Spinal cord (tissue), 9 donors: ENCODE measurements at regions not wholly inside any gene's neighbourhood (a gene's known extent, or its start where the extent isn't known, plus 50 kb on each side); places are given as distances from the start of the nearest gene placed in this dataset.

Experiments used
- DNase-seq, 6 donors: peaks; one replicate each; pipeline versions ENCODE4 v3.0.0 to v3.0.0-alpha.2; 2013 to 2015; ENCODE audit warnings: low spot score in 6 of 6, low read depth in 4 of 6
- H3K27ac ChIP-seq: one replicate; pipeline ENCODE4 v1.5.1; 2013; ENCODE audit warnings: low read depth, low read length, control low read depth
- H3K27me3 ChIP-seq: one replicate; pipeline ENCODE4 v1.6.1; 2013; ENCODE audit warnings: low read length; ENCODE audit not compliant: control insufficient read depth, insufficient read depth
- H3K36me3 ChIP-seq: one replicate; pipeline ENCODE4 v1.6.1; 2013; ENCODE audit warnings: low read length; ENCODE audit not compliant: control insufficient read depth, insufficient read depth
- H3K4me1 ChIP-seq: one replicate; pipeline ENCODE4 v1.6.1; 2013; ENCODE audit warnings: low read length; ENCODE audit not compliant: control insufficient read depth, insufficient read depth
- H3K4me3 ChIP-seq: one replicate; pipeline ENCODE4 v1.5.1; 2013; ENCODE audit warnings: low read depth, low read length, control low read depth
- H3K9me3 ChIP-seq: one replicate; pipeline ENCODE4 v1.6.1; 2013; ENCODE audit warnings: low read length; ENCODE audit not compliant: control insufficient read depth, insufficient read depth
- WGBS: methylation state at CpG from one replicate; pipeline ENCODE4 v1.1.5; 2013; ENCODE audit warnings: missing lambda C conversion rate; ENCODE audit not compliant: insufficient coverage; 5-methylcytosine and 5-hydroxymethylcytosine counted together
- donor health status: healthy.

DNA sequence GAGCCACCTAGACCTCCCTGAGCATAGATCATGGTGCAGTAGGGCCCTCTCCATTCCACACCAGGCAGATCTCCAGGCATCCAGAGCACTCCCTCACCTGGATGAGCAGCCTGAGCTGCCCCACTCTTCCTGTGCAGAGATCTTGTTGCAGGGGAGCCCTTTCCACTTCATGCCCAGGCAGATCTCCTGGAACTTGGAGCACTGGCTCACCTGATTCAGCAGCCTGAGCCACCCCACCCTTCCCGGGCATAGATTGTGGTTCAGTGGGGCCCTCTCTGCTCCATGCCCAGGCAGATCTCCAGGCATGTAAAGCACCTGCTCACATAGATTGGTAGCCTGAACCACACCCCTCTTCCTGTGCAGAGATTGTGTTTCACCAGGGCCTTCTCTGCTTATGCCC is 78.0 kb downstream of the SEC16B start:
- WGBS: 100% methylated on average over 1 of the region's 1 CpG
- H3K4me1 ChIP-seq: no peaks in the 10 kb centered on the region
- H3K36me3 ChIP-seq: no peaks in the 10 kb centered on the region
- no peak overlapping the region for H3K27ac ChIP-seq
- peaks cover 9% of the 10 kb centered on the region for H3K9me3 ChIP-seq
- no peak for DNase-seq
- no peak overlapping the region for H3K4me3 ChIP-seq
- H3K27me3 ChIP-seq: no peaks in the 10 kb centered on the region

DNA sequence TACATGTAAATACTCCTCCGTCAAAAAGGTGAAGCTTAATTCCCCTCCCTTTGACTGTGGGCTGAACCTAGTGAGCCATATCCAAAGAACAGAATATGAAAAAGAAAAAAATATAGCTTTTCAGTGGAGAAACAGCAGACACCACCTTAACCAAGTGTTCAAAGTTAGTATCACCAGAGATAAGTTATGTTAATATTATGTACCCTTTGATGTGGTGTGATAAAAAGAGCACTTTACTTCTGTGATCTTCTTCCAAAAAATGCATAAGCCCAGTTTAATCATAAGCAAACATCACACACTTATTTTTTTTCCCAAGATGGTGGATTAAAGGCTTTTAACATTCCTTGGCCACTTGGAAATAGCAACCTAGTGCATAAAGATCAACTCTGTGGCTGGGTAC is 79.4 kb downstream of the SEC16B start:
- no peak for DNase-seq
- Histone ChIP-seq H3K9me3 (peaks cover 9% of the 10 kb centered on the region), H3K27me3 (no peaks in the 10 kb centered on the region), H3K4me1 (no peaks in the 10 kb centered on the region), H3K36me3 (no peaks in the 10 kb centered on the region), H3K27ac (no peak overlapping the region), H3K4me3 (no peak overlapping the region)
- WGBS: no CpG with 5 or more reads among the region's 1 CpG

DNA sequence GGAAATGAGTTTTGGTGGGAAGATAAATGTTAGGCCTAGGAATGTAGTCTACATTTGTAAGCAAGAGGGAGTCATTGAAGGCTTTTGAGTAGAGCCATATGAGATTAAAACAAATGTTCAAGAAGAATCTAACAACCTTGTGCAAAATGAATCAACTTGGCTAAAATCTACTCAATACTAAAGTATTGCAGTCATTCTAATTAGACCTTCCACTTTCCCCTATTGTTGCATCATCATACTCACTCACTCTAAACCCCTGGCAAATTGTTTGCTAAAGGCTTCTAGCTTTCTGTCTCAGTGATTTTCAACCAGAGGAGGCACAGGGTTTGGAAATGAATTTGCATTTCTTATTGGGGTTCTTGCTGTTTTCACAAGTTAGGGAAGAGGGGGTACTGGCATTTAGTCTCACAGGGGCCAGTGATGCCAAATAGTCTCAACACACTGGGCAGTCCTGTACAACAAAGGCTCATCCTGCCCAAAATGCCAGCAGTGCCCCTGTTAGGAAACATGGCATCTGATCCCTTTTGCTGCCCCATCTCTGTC is 85.3 kb downstream of the SEC16B start:
- Histone ChIP-seq H3K4me3 (no peak overlapping the region), H3K4me1 (no peaks in the 10 kb centered on the region), H3K27me3 (no peaks in the 10 kb centered on the region), H3K27ac (no peak overlapping the region), H3K9me3 (no peaks in the 10 kb centered on the region), H3K36me3 (no peaks in the 10 kb centered on the region)
- DNase-seq: no peak

DNA sequence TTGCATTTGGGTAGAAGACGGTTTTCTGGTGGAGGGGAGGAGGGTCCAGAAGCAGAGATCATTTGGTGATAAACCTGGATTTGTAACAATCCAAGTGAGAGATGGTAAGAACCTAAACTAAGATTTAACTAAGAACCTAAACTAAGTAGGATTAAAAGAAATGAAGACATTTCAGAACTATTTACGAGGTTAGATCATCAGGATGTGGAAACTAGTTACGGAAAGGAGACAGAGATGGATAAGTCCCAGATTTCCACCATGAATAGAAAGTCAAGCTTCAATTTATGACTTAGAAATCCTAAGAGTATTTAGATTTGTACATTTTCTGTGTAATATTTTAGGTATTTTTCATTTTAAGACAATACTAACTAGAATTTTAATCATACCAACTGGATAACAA is 86.3 kb downstream of the SEC16B start:
- Histone ChIP-seq H3K27ac (no peak overlapping the region), H3K9me3 (no peaks in the 10 kb centered on the region), H3K4me3 (no peak overlapping the region), H3K27me3 (no peaks in the 10 kb centered on the region), H3K36me3 (no peaks in the 10 kb centered on the region), H3K4me1 (no peaks in the 10 kb centered on the region)
- no peak for DNase-seq
- 89% methylated on average over 1 of the region's 3 CpGs for WGBS

DNA sequence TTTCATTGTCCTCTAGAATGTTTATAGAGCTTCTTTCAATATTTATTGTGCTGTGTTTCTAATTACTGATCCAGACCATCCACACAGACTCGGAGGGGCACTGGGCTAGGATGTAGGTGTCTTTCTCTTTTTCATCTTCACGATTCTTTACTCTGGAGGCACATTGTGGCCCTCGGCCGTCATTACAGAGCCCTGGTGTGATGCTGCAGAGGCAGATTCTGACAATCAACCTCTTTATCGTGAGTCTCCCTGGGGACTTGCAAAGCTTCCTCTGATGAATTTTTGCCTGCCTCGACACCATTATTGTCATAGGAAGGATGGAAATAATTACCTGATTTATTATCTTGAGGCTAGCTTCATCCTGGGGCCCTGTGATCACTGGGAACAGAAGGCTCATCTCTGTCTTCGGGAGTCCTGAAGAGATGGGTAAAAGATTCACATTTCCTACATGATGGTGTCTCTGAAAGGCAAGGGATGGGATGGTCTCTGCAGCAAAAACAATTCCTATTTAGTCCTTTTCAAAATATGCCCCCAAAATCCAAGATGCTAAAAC is 89.4 kb downstream of the SEC16B start:
- Histone ChIP-seq H3K9me3 (no peaks in the 10 kb centered on the region), H3K4me3 (no peak overlapping the region), H3K27ac (no peak overlapping the region), H3K4me1 (no peaks in the 10 kb centered on the region), H3K27me3 (no peaks in the 10 kb centered on the region), H3K36me3 (no peaks in the 10 kb centered on the region)
- 40% methylated on average over 3 of the region's 7 CpGs for WGBS
- DNase-seq: peak in 1 of 6 donors; percentile 34

DNA sequence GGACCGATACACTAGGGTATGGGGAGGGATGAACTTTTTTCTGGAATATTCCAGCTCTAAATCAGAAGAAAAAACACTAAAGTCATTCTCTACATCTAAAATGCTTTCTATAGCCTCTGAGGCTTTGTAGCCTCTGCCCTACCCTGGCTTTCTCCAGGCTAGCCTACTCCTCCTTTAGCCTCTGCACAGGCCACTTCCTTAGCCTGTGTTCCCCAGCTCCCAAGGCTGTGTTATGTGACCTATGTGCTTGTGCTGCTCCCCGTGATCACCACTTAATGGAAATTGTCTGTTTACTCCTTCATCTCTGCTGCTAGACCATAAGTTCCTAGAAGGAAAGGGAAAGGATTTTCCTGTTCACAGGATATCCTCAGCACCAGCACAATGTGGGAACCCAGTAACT is 92.8 kb downstream of the SEC16B start:
- H3K9me3 ChIP-seq: no peaks in the 10 kb centered on the region
- H3K27ac ChIP-seq: no peak overlapping the region
- H3K4me3 ChIP-seq: no peak overlapping the region
- H3K4me1 ChIP-seq: no peaks in the 10 kb centered on the region
- H3K27me3 ChIP-seq: no peaks in the 10 kb centered on the region
- H3K36me3 ChIP-seq: no peaks in the 10 kb centered on the region
- no CpG with 5 or more reads among the region's 2 CpGs for WGBS
- no peak for DNase-seq

DNA sequence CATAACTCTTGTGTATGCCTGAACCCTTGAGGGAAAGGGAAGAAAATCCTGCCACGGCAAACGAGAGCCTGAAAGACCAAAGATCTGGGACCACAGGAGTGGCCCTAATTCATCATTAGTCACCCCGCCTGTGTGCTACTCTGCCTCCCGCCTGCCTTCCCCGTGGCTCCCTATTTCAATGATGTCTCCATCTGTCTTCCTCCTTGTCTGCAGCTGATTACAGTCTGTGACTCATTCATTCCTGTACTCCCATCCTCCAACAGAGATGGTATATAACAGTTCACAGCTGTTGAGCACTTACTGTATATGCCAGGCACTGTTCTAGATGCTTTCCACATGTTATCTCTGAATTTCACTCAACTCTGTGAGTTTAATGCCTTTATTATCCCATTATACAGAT is 96.6 kb downstream of the SEC16B start:
- 28% methylated on average over 5 of the region's 5 CpGs for WGBS
- H3K4me1 ChIP-seq: no peaks in the 10 kb centered on the region
- DNase-seq: peak in 1 of 6 donors; percentile 39

DNA sequence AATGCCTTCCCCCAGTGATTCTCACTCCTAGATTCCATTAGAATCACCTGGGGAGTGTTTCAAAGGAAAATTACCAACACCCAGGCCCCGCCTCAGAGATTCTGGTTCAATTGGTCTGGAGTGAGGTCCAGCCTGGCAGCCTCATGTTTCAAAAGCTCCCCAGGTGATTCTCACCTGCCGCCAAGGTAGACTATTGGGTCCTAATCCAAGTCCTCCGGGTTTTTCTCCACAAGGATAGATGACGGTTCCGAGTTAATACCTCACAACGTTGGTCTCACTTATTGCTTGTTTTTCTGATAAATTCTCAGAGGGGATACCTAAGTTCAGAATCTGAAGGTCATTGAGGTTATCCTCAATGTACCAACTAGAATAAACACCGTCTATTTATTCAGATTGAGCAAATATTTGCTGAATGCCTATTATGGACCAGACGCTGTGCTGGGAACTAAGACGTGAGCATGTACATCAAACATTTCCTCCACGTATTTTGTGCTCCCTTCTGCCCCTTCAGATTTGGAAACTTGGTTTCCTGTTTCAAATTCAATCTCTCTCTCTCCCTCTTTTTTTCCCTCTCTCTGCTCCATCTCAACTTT is 97.5 kb downstream of the SEC16B start:
- Histone ChIP-seq H3K36me3 (no peaks in the 10 kb centered on the region), H3K4me1 (no peaks in the 10 kb centered on the region), H3K4me3 (no peak overlapping the region), H3K27me3 (no peaks in the 10 kb centered on the region), H3K9me3 (no peaks in the 10 kb centered on the region), H3K27ac (no peak overlapping the region)
- DNase-seq: no peak
- 75% methylated on average over 7 of the region's 10 CpGs for WGBS

More for the DNA sequence above, 96.6 kb downstream of the SEC16B start:
- Histone ChIP-seq H3K4me3 (no peak overlapping the region), H3K9me3 (no peaks in the 10 kb centered on the region), H3K27me3 (no peaks in the 10 kb centered on the region), H3K36me3 (no peaks in the 10 kb centered on the region), H3K27ac (no peak overlapping the region)

DNA sequence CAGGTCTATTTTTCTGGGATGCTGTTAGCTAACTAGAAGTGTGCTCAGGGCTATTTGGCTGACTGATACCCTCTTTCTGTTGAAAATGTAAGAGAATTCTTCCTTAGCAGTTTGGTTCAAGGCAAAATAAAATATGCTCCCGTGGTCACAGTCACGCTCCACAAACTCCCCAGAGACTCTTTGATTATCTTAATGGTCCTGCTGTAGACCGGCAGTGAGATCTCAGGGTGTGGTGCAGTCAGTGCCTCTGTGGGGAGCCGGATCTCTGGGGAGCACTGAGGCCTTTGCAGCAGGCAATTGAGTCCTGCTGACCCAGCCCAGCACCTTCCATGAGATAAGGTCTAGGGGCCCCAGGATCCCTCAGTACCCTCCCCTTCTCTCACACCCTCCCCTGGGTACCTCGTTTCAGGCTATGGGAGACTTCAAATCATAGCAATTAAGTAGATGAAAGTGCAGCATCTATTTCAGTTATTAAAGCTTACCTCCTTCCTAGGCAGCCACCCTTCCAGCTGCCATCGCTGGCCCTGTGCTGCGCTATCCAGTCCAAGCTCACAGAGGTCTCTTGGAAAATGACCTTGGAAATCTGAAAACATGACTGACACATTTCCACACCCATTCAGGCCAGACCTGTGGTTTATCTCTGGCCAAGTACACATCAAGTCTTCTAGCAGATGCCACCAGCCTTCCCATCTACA is 98.1 kb downstream of the SEC16B start:
- H3K4me3 ChIP-seq: no peak overlapping the region
- WGBS: 83% methylated on average over 3 of the region's 7 CpGs
- H3K27me3 ChIP-seq: no peaks in the 10 kb centered on the region
- DNase-seq: peak in 1 of 6 donors; percentile 62
- H3K4me1 ChIP-seq: no peaks in the 10 kb centered on the region
- no peaks in the 10 kb centered on the region for H3K36me3 ChIP-seq
- H3K27ac ChIP-seq: no peak overlapping the region
- H3K9me3 ChIP-seq: no peaks in the 10 kb centered on the region

DNA sequence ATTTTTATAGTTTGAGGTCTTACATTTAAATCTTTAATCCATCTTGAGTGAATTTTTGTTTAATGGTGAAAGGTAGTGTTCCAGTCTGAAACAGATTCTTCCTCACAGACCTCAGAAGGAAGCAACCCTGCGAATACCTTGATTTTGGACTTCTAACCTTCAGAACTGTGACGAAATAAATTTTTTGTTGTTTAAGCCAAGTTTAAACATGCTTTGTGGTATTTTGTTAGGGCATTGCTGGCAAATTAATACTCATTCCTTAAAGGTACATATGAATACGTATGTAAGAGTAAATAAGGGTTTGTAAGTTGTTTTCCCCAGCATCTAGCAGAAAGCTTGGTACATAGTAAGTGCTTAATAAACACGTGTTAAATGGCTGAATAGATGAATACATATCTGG is 100.3 kb downstream of the SEC16B start:
- Histone ChIP-seq H3K4me1 (no peaks in the 10 kb centered on the region), H3K4me3 (no peak overlapping the region), H3K36me3 (no peaks in the 10 kb centered on the region), H3K27me3 (no peaks in the 10 kb centered on the region), H3K27ac (no peak overlapping the region), H3K9me3 (no peaks in the 10 kb centered on the region)
- 90% methylated on average over 2 of the region's 4 CpGs for WGBS
- DNase-seq: no peak
